B cell (primary cell): ENCODE measurements at regions not wholly inside any gene's neighbourhood (a gene's known extent, or its start where the extent isn't known, plus 50 kb on each side); places are given as distances from the start of the nearest gene placed in this dataset.

Experiments
- ATAC-seq: fragments of 200-7000 bp; cut with Tn5 transposase; one replicate; pipeline ENCODE4 v1.10.0; 2021; ENCODE audit warnings: low read depth, mild to moderate bottlenecking, moderate number of reproducible peaks, moderate library complexity
- CTCF ChIA-PET: fragments of 350-600 bp; sonication (Branson Sonifier 250); formaldehyde crosslinking; loops from one replicate; lab custom pipeline; 2021; ENCODE audit warnings: antibody characterized with exemption, inconsistent platforms; lab: Charles Lee
- POLR2A ChIA-PET: fragments of 350-600 bp; sonication (Branson Sonifier 250); formaldehyde crosslinking; loops from one replicate; lab custom pipeline; 2021; ENCODE audit warnings: antibody characterized with exemption; lab: Charles Lee
- DNase-seq: peaks from one replicate; pipeline ENCODE4 v3.0.0; 2013
- H2AFZ ChIP-seq: 2 replicates; pipeline ENCODE4 v1.6.1; 2012; ENCODE audit warnings: mild to moderate bottlenecking, low read depth, low read length; ENCODE audit not compliant: insufficient read depth, poor library complexity, severe bottlenecking
- H3K27ac ChIP-seq, 2 donors: 1 replicate in 1 of 2; 2 replicates in 1 of 2; pipeline ENCODE4 v1.5.1; 2012 to 2013; ENCODE audit warnings: low read length in 2 of 2, mild to moderate bottlenecking in 2 of 2, moderate library complexity in 1 of 2
- H3K27me3 ChIP-seq, 4 experiments: fragments of 200-600 bp in 1 of 4; sonication (generic) in 1 of 4; replicated peaks in 1 of 4; 1 replicate in 2 of 4; 2 replicates in 2 of 4; pipeline versions ENCODE4 v1.6.1 to v1.7.0; 2013 to 2016; ENCODE audit warnings: low read length in 3 of 4, mild to moderate bottlenecking in 2 of 4, mixed read lengths in 1 of 4, moderate library complexity in 1 of 4; ENCODE audit not compliant: insufficient read depth in 4 of 4, control insufficient read depth in 3 of 4; ENCODE audit errors: control extremely low read depth in 1 of 4
- H3K36me3 ChIP-seq, 2 experiments: replicated peaks in 1 of 2; 1 replicate in 1 of 2; 2 replicates in 1 of 2; pipeline versions ENCODE4 v1.6.1 to v1.7.1; 2013; ENCODE audit warnings: low read length in 1 of 2; ENCODE audit not compliant: insufficient read depth in 2 of 2, control insufficient read depth in 1 of 2; ENCODE audit errors: control extremely low read depth in 1 of 2, extremely low read depth in 1 of 2
- H3K4me1 ChIP-seq, 2 donors: fragments of 200-600 bp in 1 of 2; sonication (generic) in 1 of 2; 1 replicate in 1 of 2; 2 replicates in 1 of 2; pipeline versions ENCODE4 v1.5.1 to v1.6.1; 2013 to 2017; ENCODE audit warnings: low read length in 2 of 2; ENCODE audit not compliant: control insufficient read depth in 2 of 2, insufficient read depth in 2 of 2
- H3K4me2 ChIP-seq: replicated peaks from 2 replicates; pipeline ENCODE3; 2012; ENCODE audit warnings: mild to moderate bottlenecking, low read depth, low read length; ENCODE audit not compliant: poor library complexity, severe bottlenecking
- H3K4me3 ChIP-seq, 5 experiments: fragments of 200-600 bp in 1 of 5; sonication (generic) in 1 of 5; 1 replicate in 3 of 5; 2 replicates in 2 of 5; pipeline versions ENCODE4 v1.5.1 to v1.7.0; 2011 to 2016; ENCODE audit warnings: low read length in 4 of 5, mild to moderate bottlenecking in 4 of 5, low read depth in 2 of 5, control low read depth in 1 of 5, moderate library complexity in 1 of 5; ENCODE audit not compliant: insufficient read depth in 1 of 5; ENCODE audit errors: control extremely low read depth in 1 of 5, extremely low read depth in 1 of 5
- H3K79me2 ChIP-seq: fragments of 200-600 bp; sonication (generic); one replicate; pipeline ENCODE4 v1.6.0; 2016; ENCODE audit warnings: low read length; ENCODE audit not compliant: control insufficient read depth, insufficient read depth
- H3K9ac ChIP-seq: fragments of 200-600 bp; sonication (generic); 2 replicates; pipeline ENCODE4 v1.6.1; 2017; ENCODE audit warnings: mild to moderate bottlenecking, low read length, moderate library complexity
- H3K9me3 ChIP-seq, 3 donors: one replicate each; pipeline versions ENCODE4 v1.6.1 to v1.7.1; 2013; ENCODE audit warnings: low read length in 2 of 3; ENCODE audit not compliant: control insufficient read depth in 2 of 3, insufficient read depth in 1 of 3; ENCODE audit errors: control extremely low read depth in 1 of 3
- H4K20me1 ChIP-seq: 2 replicates; pipeline ENCODE4 v1.6.0; 2012; ENCODE audit warnings: mild to moderate bottlenecking, low read length; ENCODE audit not compliant: insufficient read depth, control insufficient read depth, poor library complexity, severe bottlenecking
- H3K27ac Mint-ChIP-seq: one replicate; pipeline ENCODE4 v1.8.0; 2021; ENCODE audit warnings: mixed read lengths
- H3K27me3 Mint-ChIP-seq: one replicate; pipeline ENCODE4 v1.8.0; 2021; ENCODE audit warnings: mixed read lengths
- H3K4me1 Mint-ChIP-seq: one replicate; pipeline ENCODE4 v1.8.0; 2021; ENCODE audit warnings: mixed read lengths
- H3K4me3 Mint-ChIP-seq: one replicate; pipeline ENCODE4 v1.8.0; 2021; ENCODE audit warnings: mixed read lengths
- H3K9me3 Mint-ChIP-seq: one replicate; pipeline ENCODE4 v1.8.0; 2022; ENCODE audit warnings: mixed read lengths; ENCODE audit not compliant: insufficient read depth
- EZH2 ChIP-seq: IDR thresholded peaks from 2 replicates; pipeline ENCODE4 v1.6.1; 2012; ENCODE audit warnings: borderline replicate concordance, low read depth, mild to moderate bottlenecking, moderate library complexity, low read length; ENCODE audit not compliant: insufficient read depth, poor library complexity, severe bottlenecking
- WGBS: methylation state at CpG from one replicate; pipeline ENCODE4 v1.1.5; 2013; ENCODE audit warnings: missing lambda C conversion rate; ENCODE audit not compliant: insufficient coverage; 5-methylcytosine and 5-hydroxymethylcytosine counted together
- intact Hi-C: fragments of 100-400 bp; cut with micrococcal nuclease; formaldehyde crosslinking; loops from one replicate; pipeline ENCODE4 v1.10.0; 2022
- TF ChIP-seq, protein P1 (sequence below): fragments of 200-600 bp; IDR thresholded peaks from one replicate; pipeline ENCODE4 v1.8.0; 2022; ENCODE audit warnings: antibody characterized with exemption, mild to moderate bottlenecking

DNA sequence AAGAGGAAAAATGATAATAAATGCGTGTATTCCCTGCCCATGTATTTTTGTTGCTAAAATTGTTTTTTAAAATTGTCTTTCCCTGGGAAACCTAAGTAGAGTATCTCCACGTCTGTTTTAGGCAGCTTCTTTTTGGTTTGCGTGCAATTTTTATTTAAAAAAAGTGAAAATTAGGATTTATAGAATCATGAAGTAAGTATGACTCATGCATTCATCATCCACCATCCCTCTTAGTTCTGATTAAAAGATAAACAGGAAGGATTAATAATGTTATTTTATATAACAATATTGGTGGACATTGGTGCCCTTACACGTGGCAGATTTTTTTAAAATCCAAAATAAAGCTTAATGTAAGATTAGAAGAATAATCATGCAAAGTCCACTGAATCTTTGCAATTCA, 358.7 kb downstream of the MED10 start:
- H3K9ac ChIP-seq, result no peak overlapping the region
- Mint-ChIP-seq H3K4me1 (no peaks in the 10 kb centered on the region), H3K27me3 (peaks cover 2% of the 10 kb centered on the region), H3K27ac (no peak overlapping the region), H3K9me3 (no peaks in the 10 kb centered on the region), H3K4me3 (no peak overlapping the region)
- DNase-seq (no peak), ATAC-seq (no peak)
- H3K4me3 ChIP-seq, result no peak overlapping the region
- no CpG with 5 or more reads among the region's 4 CpGs for WGBS
- H3K9me3 ChIP-seq, result no peaks in the 10 kb centered on the region
- no peaks in the 10 kb centered on the region for H3K36me3 ChIP-seq
- no peak overlapping the region for H2AFZ ChIP-seq
- H3K4me1 ChIP-seq, result no peaks in the 10 kb centered on the region
- H3K27me3 ChIP-seq, result no peaks in the 10 kb centered on the region
- intact Hi-C loops, result no loop called here
- H3K79me2 ChIP-seq, result no peaks in the 10 kb centered on the region
- CTCF ChIA-PET, result no interaction called here
- no peak overlapping the region for H3K4me2 ChIP-seq
- no peak overlapping the region for H3K27ac ChIP-seq
- TF ChIP-seq EZH2, result no peak
- TF ChIP-seq, protein P1, sequence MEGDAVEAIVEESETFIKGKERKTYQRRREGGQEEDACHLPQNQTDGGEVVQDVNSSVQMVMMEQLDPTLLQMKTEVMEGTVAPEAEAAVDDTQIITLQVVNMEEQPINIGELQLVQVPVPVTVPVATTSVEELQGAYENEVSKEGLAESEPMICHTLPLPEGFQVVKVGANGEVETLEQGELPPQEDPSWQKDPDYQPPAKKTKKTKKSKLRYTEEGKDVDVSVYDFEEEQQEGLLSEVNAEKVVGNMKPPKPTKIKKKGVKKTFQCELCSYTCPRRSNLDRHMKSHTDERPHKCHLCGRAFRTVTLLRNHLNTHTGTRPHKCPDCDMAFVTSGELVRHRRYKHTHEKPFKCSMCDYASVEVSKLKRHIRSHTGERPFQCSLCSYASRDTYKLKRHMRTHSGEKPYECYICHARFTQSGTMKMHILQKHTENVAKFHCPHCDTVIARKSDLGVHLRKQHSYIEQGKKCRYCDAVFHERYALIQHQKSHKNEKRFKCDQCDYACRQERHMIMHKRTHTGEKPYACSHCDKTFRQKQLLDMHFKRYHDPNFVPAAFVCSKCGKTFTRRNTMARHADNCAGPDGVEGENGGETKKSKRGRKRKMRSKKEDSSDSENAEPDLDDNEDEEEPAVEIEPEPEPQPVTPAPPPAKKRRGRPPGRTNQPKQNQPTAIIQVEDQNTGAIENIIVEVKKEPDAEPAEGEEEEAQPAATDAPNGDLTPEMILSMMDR, result no peak
- POLR2A ChIA-PET, result no interaction called here
- no peaks in the 10 kb centered on the region for H4K20me1 ChIP-seq

DNA sequence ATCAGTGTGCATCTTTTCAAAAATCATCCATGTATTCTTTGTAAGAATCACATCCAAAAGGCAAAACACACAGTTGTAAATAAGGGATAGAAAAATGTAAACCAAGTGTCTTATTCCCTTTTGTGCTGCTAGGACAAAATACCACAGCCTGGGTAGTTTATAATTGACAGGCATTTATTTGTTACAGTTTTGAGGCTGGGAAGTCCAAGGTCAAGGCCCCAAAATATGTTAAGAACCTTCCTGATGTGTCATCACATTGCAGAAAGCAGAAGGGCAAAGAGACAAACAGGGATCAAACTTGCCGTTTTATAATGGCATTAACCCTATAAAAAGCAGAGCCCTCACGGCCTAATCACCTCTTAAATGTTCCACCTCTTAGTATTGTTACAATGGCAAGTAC, 364.8 kb downstream of the MED10 start:
- H4K20me1 ChIP-seq, result no peaks in the 10 kb centered on the region
- intact Hi-C loops, result no loop called here
- peaks cover 1% of the 10 kb centered on the region for H3K27me3 Mint-ChIP-seq
- H3K9me3 ChIP-seq, result peaks cover 0 to 7% (median 0%) of the 10 kb centered on the region in 3 donors
- no peaks in the 10 kb centered on the region for H3K4me1 ChIP-seq
- H3K9me3 Mint-ChIP-seq, result peaks cover 5% of the 10 kb centered on the region
- POLR2A ChIA-PET, result no interaction called here
- no peaks in the 10 kb centered on the region for H3K4me1 Mint-ChIP-seq
- H3K27ac ChIP-seq, result no peak overlapping the region
- H3K36me3 ChIP-seq, result no peaks in the 10 kb centered on the region
- H3K27me3 ChIP-seq, result no peaks in the 10 kb centered on the region
- CTCF ChIA-PET, result no interaction called here
- ATAC-seq (no peak), DNase-seq (no peak)
- H3K27ac Mint-ChIP-seq, result no peak overlapping the region
- H3K4me2 ChIP-seq, result no peak overlapping the region
- H3K79me2 ChIP-seq, result no peaks in the 10 kb centered on the region
- TF ChIP-seq EZH2, result no peak
- TF ChIP-seq, protein P1, result no peak
- WGBS, result 80% methylated on average over 1 of the region's 2 CpGs
- H3K4me3 ChIP-seq, result no peak overlapping the region
- H3K9ac ChIP-seq, result no peak overlapping the region
- no peak overlapping the region for H3K4me3 Mint-ChIP-seq
- no peak overlapping the region for H2AFZ ChIP-seq
